ENCODE measurements at regions not wholly inside any gene's neighbourhood (a gene's known extent, or its start where the extent isn't known, plus 50 kb on each side); places are given as distances from the start of the nearest gene placed in this dataset.

DNA sequence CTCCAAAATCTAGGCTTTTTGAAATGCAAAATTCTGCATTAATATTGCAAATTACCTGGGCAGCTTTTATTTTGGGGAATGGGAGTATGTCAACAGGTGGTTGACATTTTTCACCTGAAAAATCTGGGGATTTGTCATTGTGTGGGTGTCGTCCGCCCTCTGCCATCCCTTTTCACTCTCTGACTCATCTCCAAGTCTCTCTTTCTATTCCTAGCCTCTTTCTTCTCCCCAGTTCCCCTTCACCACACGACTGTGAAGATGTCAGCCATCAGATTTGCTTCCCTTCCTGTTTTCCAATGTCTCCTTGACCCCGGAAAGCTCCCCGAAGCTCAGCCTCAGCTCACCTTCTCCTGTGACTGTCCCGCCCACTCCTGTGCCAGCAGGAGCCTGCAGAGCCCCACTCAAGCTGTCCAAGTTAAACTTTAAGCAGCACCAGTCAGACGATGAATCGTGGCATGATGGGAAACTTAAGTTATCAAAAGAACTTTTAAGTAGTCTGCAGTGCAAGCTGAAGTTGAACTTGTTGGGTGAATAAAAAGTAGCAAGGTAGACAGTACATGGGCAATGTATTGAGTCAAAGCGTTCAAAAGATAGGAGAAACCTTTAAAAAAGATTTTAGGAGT is 590.2 kb downstream of the VRK1 start:
- intact Hi-C loops (cut with micrococcal nuclease) = no loop called here

DNA sequence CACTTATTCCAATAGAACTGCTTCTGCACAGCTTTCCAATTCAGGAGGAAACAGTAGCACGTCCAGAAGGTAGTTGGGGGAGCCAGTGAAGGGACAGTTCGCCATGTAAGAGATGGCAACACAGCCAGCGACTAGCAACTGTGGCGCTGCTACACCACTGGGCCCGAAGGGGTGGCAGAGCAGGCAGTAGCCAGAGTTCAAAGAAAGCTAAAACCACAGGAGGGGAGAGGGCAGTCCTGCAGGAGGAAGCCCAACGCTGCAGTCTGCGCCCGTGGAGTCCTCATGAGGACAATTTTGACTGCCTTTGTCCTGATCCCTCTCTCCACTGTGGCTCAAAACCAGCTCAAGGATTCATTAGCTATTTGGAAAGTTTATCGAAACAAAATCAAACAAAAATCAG is 591.2 kb downstream of the VRK1 start:
- intact Hi-C loops (cut with micrococcal nuclease) = no loop called here

- intact Hi-C loops (cut with micrococcal nuclease) = no loop called here
Measured at GRCh38 chr14:97390096-97390724, 593.0 kb downstream of the VRK1 start.

GRCh38 chr14:97393244-97393643 is 596.1 kb downstream of the VRK1 start:
- intact Hi-C loops (cut with micrococcal nuclease) = no loop called here

- intact Hi-C loops (cut with micrococcal nuclease) = no loop called here
Measured at GRCh38 chr14:97395068-97395467, 597.9 kb downstream of the VRK1 start.

GRCh38 chr14:97401714-97402113 is 604.5 kb downstream of the VRK1 start:
- intact Hi-C loops (cut with micrococcal nuclease) = loop anchor here (10.0 kb wide), 2 partner anchors 97 to 573 kb away; no protein-coding TSS in a partner anchor

- intact Hi-C loops (cut with micrococcal nuclease) = loop anchor here (10.0 kb wide), 2 partner anchors 97 to 573 kb away; no protein-coding TSS in a partner anchor
Measured at GRCh38 chr14:97402279-97402678, 605.1 kb downstream of the VRK1 start.

DNA sequence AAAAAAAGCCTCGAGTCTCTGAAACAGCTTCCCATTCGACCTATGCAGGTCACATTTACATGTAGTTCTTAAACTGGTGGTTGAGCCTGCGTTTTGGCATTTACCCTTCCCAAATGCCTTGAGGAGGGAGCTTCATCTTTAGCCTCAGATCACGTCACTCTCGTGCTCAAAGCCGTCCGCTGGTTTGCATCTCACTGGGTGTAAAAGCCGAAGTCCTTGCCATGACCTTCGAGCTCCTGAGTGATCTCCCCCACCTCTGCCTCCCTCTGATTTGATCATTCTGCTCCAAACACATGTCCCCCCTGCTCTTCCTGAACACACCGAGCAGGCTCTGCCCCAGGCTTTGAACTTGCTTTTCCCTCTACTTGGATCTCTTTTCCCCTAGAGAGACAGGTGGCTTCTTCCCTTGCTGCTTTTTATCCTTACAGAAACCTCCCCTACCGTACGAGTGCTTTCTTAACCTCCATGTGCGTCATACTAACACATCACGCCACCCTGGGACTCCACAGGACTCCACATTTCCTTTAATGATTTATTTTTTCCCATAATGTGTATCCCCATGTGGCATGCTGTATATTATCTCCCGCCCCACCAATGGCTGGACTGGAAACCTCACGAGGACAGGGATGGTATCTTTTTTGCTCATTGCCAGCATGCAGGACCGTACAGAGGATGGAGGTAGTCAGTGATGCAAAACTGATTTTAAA is 610.7 kb downstream of the VRK1 start:
- intact Hi-C loops (cut with micrococcal nuclease) = loop anchor here (2.0 to 10.0 kb wide), 3 partner anchors 35 to 567 kb away; no protein-coding TSS in a partner anchor

DNA sequence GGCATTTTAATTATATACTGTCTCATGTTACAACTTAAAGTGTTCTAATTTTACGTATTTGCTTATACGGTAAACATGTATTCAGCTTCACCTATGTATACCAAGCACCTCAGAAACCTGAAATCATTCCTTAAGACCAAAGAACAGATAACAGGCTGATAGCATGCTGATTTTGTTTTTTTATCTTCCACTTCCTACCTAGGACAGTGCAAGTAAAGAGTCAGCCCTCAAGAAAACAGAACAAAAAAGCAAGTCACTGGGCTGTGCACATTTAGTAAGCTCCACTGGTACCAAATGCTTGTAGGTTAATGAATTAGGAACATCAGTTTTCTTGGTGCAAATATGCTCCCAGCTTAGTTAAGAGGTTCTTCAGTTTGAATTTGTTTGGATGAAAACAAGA is 611.3 kb downstream of the VRK1 start:
- intact Hi-C loops (cut with micrococcal nuclease) = loop anchor here (2.0 to 10.0 kb wide), 3 partner anchors 34 to 566 kb away; no protein-coding TSS in a partner anchor

GRCh38 chr14:97408937-97409815 is 612.0 kb downstream of the VRK1 start:
- intact Hi-C loops (cut with micrococcal nuclease) = loop anchor here (1.0 to 10.0 kb wide), 4 partner anchors 34 to 566 kb away; no protein-coding TSS in a partner anchor

DNA sequence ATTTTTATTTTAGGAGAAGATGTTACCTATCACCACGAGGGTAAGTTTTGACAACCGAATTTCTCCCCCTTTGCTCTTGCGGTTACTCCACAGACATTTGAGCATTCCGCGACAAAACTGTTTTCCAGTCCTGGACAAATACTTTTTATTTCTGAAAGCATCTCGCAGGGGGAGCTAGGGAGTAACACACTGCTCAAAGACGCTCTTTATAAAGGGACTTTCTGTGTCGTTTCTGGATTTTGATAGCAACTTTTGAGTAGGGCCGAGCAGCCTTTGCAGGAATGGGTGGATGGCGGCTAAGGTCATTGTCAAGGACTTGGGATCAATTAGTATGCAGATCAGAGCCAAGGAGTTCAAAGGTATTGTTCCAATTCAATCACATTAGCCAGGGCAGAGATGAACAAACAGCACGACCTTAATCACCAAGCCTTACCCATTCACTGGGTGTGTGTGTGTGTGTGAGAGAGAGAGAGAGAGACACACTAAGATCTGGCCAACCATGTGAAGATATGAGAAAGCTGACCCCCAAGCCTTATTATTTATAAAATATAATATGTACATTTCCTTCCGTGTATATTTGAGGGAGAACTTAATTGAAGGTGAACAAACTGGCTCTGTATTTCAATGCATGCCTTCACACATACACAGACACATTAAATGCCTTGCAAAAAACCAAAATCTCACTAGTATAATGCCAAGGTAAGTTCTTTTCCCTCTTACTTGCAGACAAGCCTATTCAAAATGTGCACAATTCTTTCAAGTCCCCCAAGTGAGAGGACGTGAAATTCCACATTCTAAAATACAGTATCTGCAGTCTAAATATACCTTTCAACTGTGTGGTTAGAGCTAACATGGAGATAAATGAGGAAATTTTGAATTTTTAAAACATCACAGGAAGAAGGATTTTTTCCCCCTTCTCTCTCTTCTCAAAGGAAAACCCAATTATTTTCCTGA is 613.8 kb downstream of the VRK1 start:
- intact Hi-C loops (cut with micrococcal nuclease) = loop anchor here (5.0 kb wide), 1 partner anchor 1851 kb away; no protein-coding TSS in a partner anchor

DNA sequence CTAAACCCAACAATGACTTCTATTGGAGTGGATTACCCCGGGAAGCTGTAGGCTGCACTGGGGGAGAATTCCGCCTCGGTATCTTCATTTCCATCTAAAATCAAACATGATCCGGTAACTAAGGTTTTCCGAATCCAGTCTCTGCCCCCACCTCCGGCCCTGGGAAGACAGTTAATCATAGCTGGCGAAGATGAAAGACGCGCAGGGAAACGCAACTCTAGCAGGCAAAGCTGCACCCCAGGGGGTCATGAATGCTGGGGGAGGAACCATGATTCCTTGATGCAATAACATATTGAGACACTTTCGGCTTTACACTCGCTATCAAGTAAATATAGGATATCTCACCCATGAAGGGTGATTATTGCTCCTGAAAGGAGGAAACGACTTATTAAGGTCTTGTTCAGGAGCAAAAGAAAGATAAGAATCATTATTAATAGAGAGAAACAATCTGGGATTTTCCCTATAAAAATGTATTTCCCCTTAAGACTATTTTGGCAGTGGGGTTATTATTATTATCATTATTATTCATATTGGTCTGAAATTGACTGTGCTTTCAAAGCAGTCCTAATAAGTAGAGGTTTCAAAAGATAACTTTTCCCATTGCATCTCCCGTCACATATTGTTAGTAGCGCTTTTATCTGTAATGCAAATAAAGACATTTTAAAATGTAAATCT is 614.9 kb downstream of the VRK1 start:
- intact Hi-C loops (cut with micrococcal nuclease) = loop anchor here (5.0 kb wide), 1 partner anchor 1850 kb away; no protein-coding TSS in a partner anchor

GRCh38 chr14:97413022-97413539 is 615.9 kb downstream of the VRK1 start:
- intact Hi-C loops (cut with micrococcal nuclease) = loop anchor here (5.0 kb wide), 1 partner anchor 1849 kb away; no protein-coding TSS in a partner anchor

GRCh38 chr14:97413966-97414717 is 617.0 kb downstream of the VRK1 start:
- intact Hi-C loops (cut with micrococcal nuclease) = loop anchor here (5.0 kb wide), 1 partner anchor 1848 kb away; no protein-coding TSS in a partner anchor

GRCh38 chr14:97414718-97415098 is 617.5 kb downstream of the VRK1 start:
- intact Hi-C loops (cut with micrococcal nuclease) = loop anchor here (5.0 kb wide), 1 partner anchor 1848 kb away; no protein-coding TSS in a partner anchor

GRCh38 chr14:97415907-97416306 is 618.7 kb downstream of the VRK1 start:
- intact Hi-C loops (cut with micrococcal nuclease) = no loop called here

DNA sequence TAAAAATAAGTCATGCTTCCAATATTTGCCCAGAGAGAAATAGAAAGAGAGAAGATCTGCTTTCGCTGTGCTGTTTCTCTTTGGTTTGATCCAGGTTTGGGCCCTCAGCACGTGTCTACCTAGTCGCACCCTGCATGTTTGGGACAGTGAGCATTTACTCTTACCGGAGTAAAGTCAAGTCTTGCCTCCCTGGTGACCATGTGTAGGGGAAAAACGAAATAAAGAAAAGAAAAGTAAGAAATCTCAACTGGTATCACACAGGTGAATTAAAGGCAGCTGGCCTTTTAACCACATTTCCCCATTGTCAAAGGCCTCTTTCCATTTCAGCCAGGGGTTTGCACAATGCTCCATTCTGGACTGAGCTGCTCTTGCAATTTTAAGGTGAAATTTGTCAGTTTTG is 619.4 kb downstream of the VRK1 start:
- intact Hi-C loops (cut with micrococcal nuclease) = no loop called here

DNA sequence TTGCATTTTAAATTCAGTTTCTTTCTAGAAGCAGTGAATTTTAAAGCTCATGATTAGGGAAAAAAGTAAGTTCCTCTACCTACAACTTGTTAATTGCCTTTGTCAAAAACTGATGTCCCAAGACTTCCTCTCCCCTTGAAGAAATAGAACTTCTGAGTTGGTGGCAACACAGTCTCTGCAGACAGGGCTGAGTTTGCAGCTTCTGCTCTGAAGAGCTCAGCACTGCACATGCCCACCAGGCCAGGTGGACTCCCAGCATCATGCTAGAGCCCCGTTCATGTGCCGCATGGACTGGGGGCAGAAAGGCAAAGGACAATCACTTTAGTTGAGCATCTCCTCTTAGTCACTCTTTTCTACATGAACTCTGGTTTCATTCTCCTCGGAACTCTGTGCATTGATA is 620.1 kb downstream of the VRK1 start:
- intact Hi-C loops (cut with micrococcal nuclease) = no loop called here
